Endothelial cell of umbilical vein (primary cell): ENCODE measurements at regions not wholly inside any gene's neighbourhood (a gene's known extent, or its start where the extent isn't known, plus 50 kb on each side); places are given as distances from the start of the nearest gene placed in this dataset.

Source experiments
- BruUV-seq: library from RNA; stranded (reverse); fragments of 400-500 nt; replicated peaks from 2 replicates; lab custom pipeline; 2021; lab: Mats Ljungman, UMichigan
- CTCF ChIA-PET: fragments of 300-600, 350-600 bp; sonication (Branson Sonifier 250); formaldehyde crosslinking; loops from one replicate; lab custom pipeline; 2021; ENCODE audit warnings: antibody characterized with exemption, inconsistent platforms; lab: Charles Lee
- POLR2A ChIA-PET: fragments of 300-600, 350-600 bp; sonication (Branson Sonifier 250); formaldehyde crosslinking; loops from one replicate; lab custom pipeline; 2021; ENCODE audit warnings: antibody characterized with exemption, inconsistent platforms; lab: Charles Lee
- DNase-seq: peaks from one replicate; pipeline ENCODE4 v3.0.0-alpha.2; 2011; ENCODE audit warnings: low read depth, low spot score
- FAIRE-seq: peaks from 2 replicates; lab custom pipeline; 2011; peaks lifted over from hg19 to GRCh38; lab: Jason Lieb, UNC
- H2AFZ ChIP-seq: 2 replicates; pipeline ENCODE4 v1.6.0; 2012; ENCODE audit warnings: low read depth, low read length, control low read depth, inconsistent platforms
- H3K27ac ChIP-seq: 2 replicates; pipeline ENCODE4 v1.5.1; 2011; ENCODE audit warnings: low read depth, mild to moderate bottlenecking, control low read depth, low read length, moderate library complexity; ENCODE audit not compliant: insufficient read depth
- H3K27me3 ChIP-seq, 2 experiments: 2 replicates each; pipeline versions ENCODE4 v1.6.0 to v1.6.1; 2011; ENCODE audit warnings: low read length in 2 of 2, mixed read lengths in 1 of 2; ENCODE audit not compliant: control insufficient read depth in 2 of 2, insufficient read depth in 2 of 2
- H3K36me3 ChIP-seq, 2 experiments: 2 replicates in 1 of 2; 3 replicates in 1 of 2; pipeline ENCODE4 v1.5.1; 2011; ENCODE audit warnings: low read length in 2 of 2, mild to moderate bottlenecking in 1 of 2, moderate library complexity in 1 of 2; ENCODE audit not compliant: control insufficient read depth in 2 of 2, insufficient read depth in 2 of 2; ENCODE audit errors: extremely low read depth in 1 of 2
- H3K4me1 ChIP-seq: 3 replicates; pipeline ENCODE4 v1.5.1; 2011; ENCODE audit warnings: mild to moderate bottlenecking, low read length; ENCODE audit not compliant: control insufficient read depth, insufficient read depth; ENCODE audit errors: extremely low read depth
- H3K4me2 ChIP-seq: 2 replicates; pipeline ENCODE4 v1.6.1; 2011; ENCODE audit warnings: low read length, control low read depth, mixed read lengths; ENCODE audit not compliant: insufficient read depth
- H3K4me3 ChIP-seq, 3 experiments: fragments of 200-600 bp in 1 of 3; sonication (generic), shearing (Covaris generic) in 1 of 3; replicated peaks in 1 of 3; 2 replicates each; pipeline ENCODE4 v1.5.1; 2011 to 2016; ENCODE audit warnings: control low read depth in 3 of 3, low read length in 3 of 3, mild to moderate bottlenecking in 2 of 3, inconsistent platforms in 1 of 3, low read depth in 1 of 3, moderate library complexity in 1 of 3; ENCODE audit not compliant: insufficient read depth in 1 of 3
- H3K79me2 ChIP-seq: 2 replicates; pipeline ENCODE4 v1.6.0; 2012; ENCODE audit warnings: low read length, inconsistent platforms; ENCODE audit not compliant: control insufficient read depth, insufficient read depth
- H3K9ac ChIP-seq: replicated peaks from 2 replicates; pipeline ENCODE3; 2011; ENCODE audit warnings: low read length, control low read depth; ENCODE audit not compliant: insufficient read depth; ENCODE audit errors: extremely low read depth
- H3K9me1 ChIP-seq: replicated peaks from 3 replicates; pipeline ENCODE4 v1.6.0; 2011; ENCODE audit warnings: mild to moderate bottlenecking, low read length; ENCODE audit not compliant: control insufficient read depth, insufficient read depth; ENCODE audit errors: extremely low read depth
- H3K9me3 ChIP-seq: replicated peaks from 2 replicates; pipeline ENCODE4 v1.5.1; 2012; ENCODE audit warnings: low read length, inconsistent platforms; ENCODE audit not compliant: control insufficient read depth, insufficient read depth
- H4K20me1 ChIP-seq: replicated peaks from 2 replicates; pipeline ENCODE3; 2011; ENCODE audit warnings: mild to moderate bottlenecking, low read length; ENCODE audit not compliant: control insufficient read depth, insufficient read depth; ENCODE audit errors: extremely low read depth
- EZH2 ChIP-seq: IDR thresholded peaks from 2 replicates; pipeline ENCODE4 v1.6.1; 2012; ENCODE audit warnings: borderline replicate concordance, low read depth, mild to moderate bottlenecking, moderate library complexity, low read length, inconsistent platforms; ENCODE audit not compliant: severe bottlenecking
- FOS ChIP-seq: IDR thresholded peaks from 2 replicates; pipeline ENCODE4 v1.6.1; 2011; ENCODE audit warnings: mild to moderate bottlenecking, low read length, moderate library complexity, borderline replicate concordance; ENCODE audit not compliant: insufficient read depth
- GATA2 ChIP-seq: IDR thresholded peaks from 2 replicates; pipeline ENCODE4 v1.7.0; 2011; ENCODE audit warnings: low read depth, mild to moderate bottlenecking, moderate library complexity, mixed read lengths, low read length; ENCODE audit not compliant: insufficient read length, insufficient read depth
- MYC ChIP-seq: IDR thresholded peaks from one replicate; pipeline ENCODE4 v1.6.1; 2011; ENCODE audit warnings: mild to moderate bottlenecking, low read depth, low read length
- POLR2AphosphoS5 ChIP-seq: IDR thresholded peaks from 2 replicates; pipeline ENCODE4 v1.6.1; 2012; ENCODE audit warnings: low read depth, mild to moderate bottlenecking, control low read depth, low read length, moderate library complexity; ENCODE audit not compliant: insufficient read depth
- dilution Hi-C: fragments of 300-500 bp; cut with MboI; formaldehyde crosslinking; loops from one replicate; pipeline ENCODE4 v1.15.0; 2019; ENCODE audit warnings: low sequenced_read_pairs; ENCODE audit not compliant: extremely low pct_ligation_motif_present
- intact Hi-C: fragments of 100-400 bp; cut with micrococcal nuclease; formaldehyde crosslinking; loops from one replicate; pipeline ENCODE4 v1.10.0; 2022
- TF ChIP-seq, protein P1 (sequence below): IDR thresholded peaks from 2 replicates; pipeline ENCODE4 v1.6.1; 2011; ENCODE audit not compliant: insufficient read depth, insufficient read length

DNA sequence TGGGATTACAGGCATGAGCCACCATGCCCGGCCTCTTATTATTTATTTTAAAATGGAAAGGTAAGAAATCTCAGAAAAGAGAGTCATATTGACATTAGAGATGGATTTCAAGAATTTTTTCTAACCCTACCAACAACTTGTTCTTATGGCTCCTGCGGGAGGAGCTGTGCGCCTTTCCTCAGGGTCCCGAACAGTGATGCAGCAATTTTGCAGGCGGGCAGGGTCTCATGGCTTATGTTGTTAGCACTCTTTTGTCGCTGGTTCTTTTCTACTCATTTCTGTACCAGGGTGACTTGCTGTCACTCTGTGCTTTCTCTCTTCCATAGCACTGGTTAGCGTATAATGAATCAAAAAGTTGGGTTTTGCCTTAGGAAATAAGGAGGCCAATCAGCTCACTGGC lies 148.8 kb upstream of the DLGAP1 start:
- CTCF ChIA-PET: no interaction called here
- dilution Hi-C loops: no loop called here
- TF ChIP-seq POLR2AphosphoS5 (no peak), FOS (no peak)
- Histone ChIP-seq H3K4me1 (no peaks in the 10 kb centered on the region), H3K4me2 (no peak overlapping the region), H3K4me3 (no peak overlapping the region), H3K9ac (no peak overlapping the region), H3K27me3 (no peaks in the 10 kb centered on the region), H3K27ac (no peak overlapping the region), H3K79me2 (no peaks in the 10 kb centered on the region), H3K9me1 (no peaks in the 10 kb centered on the region), H3K36me3 (no peaks in the 10 kb centered on the region), H4K20me1 (no peaks in the 10 kb centered on the region), H2AFZ (no peak overlapping the region), H3K9me3 (peaks cover 5% of the 10 kb centered on the region)
- POLR2A ChIA-PET: no interaction called here
- FAIRE-seq: no peak
- intact Hi-C loops: no loop called here
- no TSS peak for BruUV-seq
- DNase-seq: no peak

DNA sequence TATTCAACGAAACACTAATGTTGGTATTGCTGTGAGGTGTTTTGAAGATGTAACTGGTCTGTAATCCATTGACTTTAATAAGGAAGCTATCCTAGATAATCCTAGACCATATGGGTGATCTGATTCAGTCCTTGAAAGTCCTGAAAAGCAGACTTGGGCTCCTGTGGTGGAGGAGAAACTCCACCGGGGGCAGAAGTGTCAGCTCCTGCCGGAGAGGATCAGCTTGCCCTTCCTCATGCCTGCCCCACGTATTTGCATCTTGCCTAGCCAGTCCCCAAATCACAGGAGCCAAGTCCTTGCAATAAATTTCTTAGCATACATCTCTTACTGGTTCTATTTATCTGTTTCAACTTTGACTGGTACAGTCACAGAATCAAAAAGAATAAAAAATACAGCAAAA lies 144.2 kb upstream of the DLGAP1 start:
- no TSS peak for BruUV-seq
- Histone ChIP-seq H3K36me3 (no peaks in the 10 kb centered on the region), H3K4me1 (no peaks in the 10 kb centered on the region), H4K20me1 (no peaks in the 10 kb centered on the region), H3K9ac (no peak overlapping the region), H3K27ac (no peak overlapping the region), H3K79me2 (no peaks in the 10 kb centered on the region), H3K4me2 (no peak overlapping the region), H3K4me3 (no peak overlapping the region), H3K9me3 (peaks cover 3% of the 10 kb centered on the region), H3K9me1 (no peaks in the 10 kb centered on the region), H2AFZ (no peak overlapping the region), H3K27me3 (no peaks in the 10 kb centered on the region)
- POLR2A ChIA-PET: no interaction called here
- TF ChIP-seq, protein P1, sequence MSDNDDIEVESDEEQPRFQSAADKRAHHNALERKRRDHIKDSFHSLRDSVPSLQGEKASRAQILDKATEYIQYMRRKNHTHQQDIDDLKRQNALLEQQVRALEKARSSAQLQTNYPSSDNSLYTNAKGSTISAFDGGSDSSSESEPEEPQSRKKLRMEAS: no peak
- TF ChIP-seq POLR2AphosphoS5 (no peak), GATA2 (no peak), MYC (no peak), EZH2 (no peak)
- CTCF ChIA-PET: no interaction called here
- intact Hi-C loops: no loop called here
- DNase-seq (no peak), FAIRE-seq (no peak)
- dilution Hi-C loops: no loop called here
